HG03432 (cell line): ENCODE measurements at regions not wholly inside any gene's neighbourhood (a gene's known extent, or its start where the extent isn't known, plus 50 kb on each side); places are given as distances from the start of the nearest gene placed in this dataset.
"Not testable (repeated sequence)": the region's sequence is repeated elsewhere in the genome, so short reads cannot be mapped to it uniquely, and the experiment has no call there.

ENCODE experiments used
- ATAC-seq: cut with Tn5 transposase; IDR thresholded peaks from one replicate; pipeline ENCODE4 v1.9.1; 2021; ENCODE audit warnings: mild to moderate bottlenecking, moderate library complexity; ENCODE audit not compliant: unreplicated experiment

DNA sequence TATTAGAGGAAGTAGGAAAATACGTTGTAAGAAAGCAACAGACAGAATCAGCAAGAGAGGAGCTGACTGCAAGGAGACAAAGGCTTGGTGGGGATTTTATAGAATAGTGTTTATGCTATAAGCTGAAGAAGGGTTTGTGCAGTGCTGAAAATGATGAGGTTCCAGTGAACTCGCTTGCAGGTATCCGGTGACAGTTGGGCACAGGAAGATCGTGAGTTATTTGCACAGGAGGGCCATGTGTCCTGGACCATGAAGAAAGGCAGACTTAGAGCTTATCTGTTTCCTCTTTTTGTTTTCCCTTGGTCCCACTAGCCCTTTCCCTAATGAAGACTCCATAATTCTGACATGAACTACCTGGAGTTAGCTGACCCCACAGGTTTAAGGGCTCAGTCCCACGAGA lies 61.4 kb downstream of the NXNL2 start:
- ATAC-seq, result no peak

DNA sequence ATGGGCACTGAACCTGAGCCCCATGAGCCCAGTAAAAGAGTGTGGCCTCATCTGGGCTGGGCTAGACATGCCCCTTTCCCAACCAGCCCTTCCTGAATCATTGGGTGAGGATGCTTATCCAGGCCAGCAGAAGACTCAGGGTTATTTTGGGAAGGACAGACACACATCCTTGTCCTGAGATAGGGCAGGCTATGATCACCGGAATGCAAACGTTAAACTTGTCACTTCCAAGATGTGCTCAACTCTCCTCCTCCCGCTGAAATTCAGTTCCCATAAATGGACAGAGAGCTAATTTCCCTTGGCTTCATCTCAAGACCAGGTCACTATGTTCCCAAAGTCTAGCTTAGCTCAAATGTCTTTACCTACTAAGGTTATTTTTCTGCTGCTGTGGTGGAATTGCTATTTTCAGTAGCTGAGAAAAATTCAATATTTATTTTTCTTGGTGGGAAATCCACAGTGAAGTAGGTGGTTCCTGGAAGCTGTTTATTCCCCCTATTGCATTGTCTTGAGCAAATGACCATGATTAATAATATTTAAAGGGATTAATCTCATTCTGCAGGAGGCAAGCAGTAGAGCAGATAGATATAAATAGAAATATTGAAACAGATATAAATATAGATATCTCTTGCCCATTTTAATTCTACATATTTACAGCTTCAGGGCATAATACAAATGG lies 70.0 kb downstream of the NXNL2 start:
- no peak for ATAC-seq

DNA sequence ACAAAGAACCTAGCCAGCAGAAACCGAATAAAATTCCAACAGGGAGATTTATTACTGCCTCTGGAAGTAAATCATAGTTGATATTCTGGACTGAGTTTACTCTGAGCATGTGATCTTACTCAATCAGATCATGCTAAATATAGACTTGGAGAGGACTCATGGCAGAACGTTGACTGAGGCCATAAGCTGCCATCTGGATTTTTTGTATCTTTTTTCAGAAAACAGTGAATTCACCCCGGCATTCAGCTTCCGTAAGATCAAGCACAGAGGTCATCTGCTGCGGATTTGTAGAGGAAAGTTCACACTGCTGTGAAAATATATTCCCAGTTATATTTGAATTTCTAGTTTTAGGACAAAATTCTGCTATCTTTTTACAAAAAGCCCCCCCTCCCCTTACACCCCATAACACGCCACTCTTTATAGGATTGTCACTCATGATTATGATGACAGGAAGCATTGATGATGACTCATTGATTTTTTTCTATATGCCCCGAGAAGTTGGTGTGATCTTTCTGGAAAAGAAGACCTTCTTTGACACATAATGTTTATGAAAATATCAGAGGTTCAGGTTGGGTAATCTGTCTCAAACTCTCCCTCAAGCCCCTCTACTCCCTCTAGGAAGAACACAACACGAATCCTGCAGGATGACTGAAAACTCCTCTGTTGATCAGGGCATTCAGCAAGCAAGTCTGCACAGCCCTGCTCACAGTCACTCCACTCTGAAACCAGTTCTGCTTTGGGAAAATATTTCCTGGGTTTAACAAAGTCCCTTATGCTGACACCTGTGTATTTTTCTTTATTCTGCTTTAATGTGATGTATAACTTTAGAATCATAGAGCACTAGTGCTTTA lies 70.8 kb downstream of the NXNL2 start:
- ATAC-seq, result no peak

DNA sequence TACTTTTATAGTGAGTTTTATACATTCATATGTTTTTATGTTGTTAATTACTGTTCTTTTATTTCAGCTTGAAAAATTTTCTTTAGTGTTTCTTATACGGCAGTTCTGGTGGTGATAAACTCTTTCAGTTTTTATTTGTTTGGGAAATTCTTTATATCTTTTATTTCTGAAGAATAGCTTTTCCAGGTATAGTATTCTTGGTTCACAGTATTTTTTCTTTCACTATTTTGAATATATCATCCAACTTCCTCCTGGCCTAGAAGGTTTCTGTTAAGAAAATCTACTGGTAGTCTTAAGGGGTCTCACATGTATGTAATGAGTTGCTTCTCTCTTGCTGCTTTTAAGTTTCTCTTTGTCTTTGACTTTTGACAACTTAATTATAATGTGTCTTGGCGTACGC lies 79.4 kb downstream of the NXNL2 start:
- no peak for ATAC-seq

- ATAC-seq, result no peak
Measured at GRCh38 chr9:88623698-88624097, 88.7 kb downstream of the NXNL2 start.

GRCh38 chr9:88628114-88628513 lies 93.1 kb downstream of the NXNL2 start:
- no peak for ATAC-seq

DNA sequence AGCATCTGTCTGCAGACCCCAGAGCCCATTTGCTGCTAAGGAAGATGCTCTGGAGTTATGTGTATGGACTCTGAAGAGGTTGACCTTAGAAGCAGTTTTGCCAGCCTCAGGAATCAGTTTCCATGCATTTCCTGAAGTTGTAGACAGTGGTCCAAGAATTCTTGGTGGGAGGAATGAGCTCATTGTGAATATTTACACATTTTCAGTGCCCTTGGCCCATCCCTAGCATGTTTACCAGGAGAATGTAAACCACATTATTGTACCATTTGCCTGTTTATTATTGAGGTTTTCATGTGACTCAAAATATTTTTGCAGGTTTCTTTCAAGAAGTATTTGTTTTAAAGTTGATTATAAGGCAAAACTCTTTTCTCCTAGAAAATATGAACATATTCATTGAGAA lies 93.8 kb downstream of the NXNL2 start:
- ATAC-seq, result no peak

GRCh38 chr9:88630574-88630973 lies 95.6 kb downstream of the NXNL2 start:
- ATAC-seq, result not testable (repeated sequence)

DNA sequence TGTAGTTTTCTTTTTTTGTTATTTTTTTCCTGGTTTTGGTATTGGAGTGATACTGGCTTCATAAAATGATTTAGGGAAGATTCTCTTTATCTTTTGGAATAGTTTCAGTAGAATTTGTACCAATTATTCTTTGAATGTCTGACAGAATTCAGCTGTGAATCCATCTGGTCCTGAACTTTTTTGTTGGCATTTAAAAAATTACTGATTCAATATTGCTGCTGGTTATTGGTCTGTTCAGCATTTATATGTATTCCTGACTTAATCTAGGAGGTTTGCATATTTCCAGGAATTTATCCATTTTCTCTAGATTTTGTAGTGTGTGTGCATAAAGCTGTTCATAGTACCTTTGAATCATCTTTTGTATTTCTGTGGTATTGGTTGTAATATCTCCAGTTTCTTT lies 100.2 kb downstream of the NXNL2 start:
- ATAC-seq, result no peak

- no peak for ATAC-seq
Measured at GRCh38 chr9:88641456-88642240, 106.7 kb downstream of the NXNL2 start.

GRCh38 chr9:88642336-88642735 lies 107.4 kb downstream of the NXNL2 start:
- ATAC-seq, result no peak

DNA sequence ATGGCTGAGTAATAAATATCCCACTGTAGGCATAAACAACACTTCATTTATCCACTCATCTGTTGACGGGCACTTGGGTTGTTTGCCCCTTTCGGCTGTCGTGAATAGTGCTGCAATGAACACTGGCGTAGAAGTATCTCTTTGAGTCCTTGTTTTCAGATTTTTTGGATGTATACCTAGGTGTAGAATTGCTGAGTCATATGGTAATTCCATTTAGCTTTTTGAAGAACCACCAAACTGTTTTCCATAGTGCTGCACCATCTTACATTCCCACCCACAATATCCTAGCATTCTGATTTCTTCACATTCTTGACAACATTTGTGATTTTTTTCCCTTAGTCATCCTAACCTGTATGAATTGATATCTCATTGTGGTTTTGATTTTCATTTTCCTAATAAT lies 109.0 kb downstream of the NXNL2 start:
- ATAC-seq, result no peak

- ATAC-seq, result no peak
Measured at GRCh38 chr9:88645172-88645878, 110.3 kb downstream of the NXNL2 start.

- no peak for ATAC-seq
Measured at GRCh38 chr9:88645879-88646199, 110.9 kb downstream of the NXNL2 start.

- ATAC-seq, result no peak
Measured at GRCh38 chr9:88646539-88647300, 111.7 kb downstream of the NXNL2 start.

GRCh38 chr9:88651682-88652633 lies 117.0 kb downstream of the NXNL2 start:
- no peak for ATAC-seq

DNA sequence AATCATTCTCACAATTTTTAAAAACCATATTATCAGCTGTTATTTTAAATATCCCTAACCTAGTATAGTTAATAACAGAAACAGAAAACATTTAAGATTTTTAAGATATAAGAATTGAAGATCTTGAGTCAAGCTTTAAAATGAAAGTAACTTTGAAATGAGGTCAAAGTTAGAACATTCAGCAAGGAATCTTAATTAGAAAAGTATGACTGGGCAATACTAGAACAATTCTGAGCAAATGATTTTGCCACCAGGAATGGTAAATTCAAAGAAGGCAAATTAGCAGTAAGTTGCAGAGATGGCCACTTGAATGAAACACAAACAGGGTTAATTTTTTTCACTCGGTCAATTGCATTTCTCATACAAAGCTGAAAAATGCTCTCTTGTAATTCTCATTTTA lies 117.9 kb downstream of the NXNL2 start:
- ATAC-seq, result no peak

DNA sequence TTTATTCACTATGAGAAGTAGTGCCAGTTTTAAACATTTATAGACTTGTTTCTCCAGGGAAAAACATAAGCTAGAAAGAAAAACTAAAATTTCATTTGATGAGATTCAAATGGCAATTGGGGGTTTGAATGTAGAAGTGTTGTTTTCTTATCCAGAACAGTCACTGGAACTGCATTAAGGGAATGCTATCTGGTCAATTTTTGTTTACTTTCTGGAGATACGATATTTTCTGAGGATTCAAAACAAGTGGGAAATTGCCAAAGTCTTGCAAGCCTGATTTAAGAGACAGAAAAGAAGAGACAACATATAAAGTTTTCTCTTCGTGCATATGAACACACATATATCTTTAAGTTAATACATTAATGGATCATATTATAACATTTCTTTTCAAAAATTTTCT lies 118.4 kb downstream of the NXNL2 start:
- ATAC-seq, result no peak

DNA sequence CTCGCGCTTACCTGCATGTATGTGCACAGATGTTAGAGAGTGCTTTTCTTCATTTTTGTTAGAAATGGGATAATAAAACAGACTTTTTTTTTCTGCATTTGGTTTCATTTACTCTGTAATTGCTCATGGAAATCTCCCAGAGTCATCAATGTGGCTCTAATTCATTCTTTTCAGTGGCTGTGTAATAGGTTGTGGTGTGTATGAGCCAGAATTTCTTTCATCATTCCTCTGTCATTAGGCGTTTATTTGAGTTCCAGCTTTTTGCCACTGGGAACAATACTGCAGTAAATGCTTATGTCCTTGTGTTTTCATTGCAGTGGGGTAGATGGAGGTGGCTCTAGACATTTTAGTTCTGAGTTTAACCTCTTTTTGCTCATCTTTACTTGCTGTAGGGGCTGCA lies 118.9 kb downstream of the NXNL2 start:
- no peak for ATAC-seq
